HG03439 (cell line): ENCODE measurements at regions not wholly inside any gene's neighbourhood (a gene's known extent, or its start where the extent isn't known, plus 50 kb on each side); places are given as distances from the start of the nearest gene placed in this dataset.

Source experiments
- ATAC-seq: cut with Tn5 transposase; IDR thresholded peaks from one replicate; pipeline ENCODE4 v1.9.1; 2021; ENCODE audit warnings: mild to moderate bottlenecking, moderate library complexity; ENCODE audit not compliant: unreplicated experiment

GRCh38 chr12:124433147-124433874 lies 134.1 kb downstream of the NCOR2 start:
- no peak for ATAC-seq

GRCh38 chr12:124432376-124432775 lies 135.0 kb downstream of the NCOR2 start:
- ATAC-seq = no peak

GRCh38 chr12:124431971-124432370 lies 135.4 kb downstream of the NCOR2 start:
- ATAC-seq = no peak

- no peak for ATAC-seq
Measured at GRCh38 chr12:124430491-124430890, 135.6 kb downstream of the RFLNA start.

GRCh38 chr12:124429535-124429934 lies 134.6 kb downstream of the RFLNA start:
- ATAC-seq = no peak

- ATAC-seq = no peak
Measured at GRCh38 chr12:124428792-124429281, 133.9 kb downstream of the RFLNA start.

- ATAC-seq = no peak
Measured at GRCh38 chr12:124428136-124428791, 133.4 kb downstream of the RFLNA start.

- ATAC-seq = no peak
Measured at GRCh38 chr12:124426594-124427555, 132.0 kb downstream of the RFLNA start.

GRCh38 chr12:124425667-124426066 lies 130.8 kb downstream of the RFLNA start:
- no peak for ATAC-seq

- ATAC-seq = no peak
Measured at GRCh38 chr12:124424516-124424905, 129.6 kb downstream of the RFLNA start.

GRCh38 chr12:124423761-124424515 lies 129.0 kb downstream of the RFLNA start:
- no peak for ATAC-seq

GRCh38 chr12:124422570-124423523 lies 128.0 kb downstream of the RFLNA start:
- ATAC-seq = no peak

- no peak for ATAC-seq
Measured at GRCh38 chr12:124422142-124422569, 127.3 kb downstream of the RFLNA start.

GRCh38 chr12:124420996-124421674 lies 126.2 kb downstream of the RFLNA start:
- no peak for ATAC-seq

GRCh38 chr12:124420041-124420995 lies 125.4 kb downstream of the RFLNA start:
- no peak for ATAC-seq

GRCh38 chr12:124419292-124420040 lies 124.6 kb downstream of the RFLNA start:
- no peak for ATAC-seq

GRCh38 chr12:124418791-124419190 lies 123.9 kb downstream of the RFLNA start:
- ATAC-seq = no peak
